K562 (cell line): ENCODE measurements at regions not wholly inside any gene's neighbourhood (a gene's known extent, or its start where the extent isn't known, plus 50 kb on each side); places are given as distances from the start of the nearest gene placed in this dataset.

Experiments used
- ATAC-seq: fragments of 200-7000 bp; cut with Tn5 transposase; 3 replicates; pipeline ENCODE4 v1.9.1; 2020; ENCODE audit warnings: moderate library complexity
- BruUV-seq: library from RNA; stranded (reverse); fragments of 400-500 nt; replicated peaks from 2 replicates; lab custom pipeline; 2021; lab: Mats Ljungman, UMichigan
- CTCF ChIA-PET: fragments of 300-600 bp; formaldehyde crosslinking; extraction: SDS; loops from one replicate; lab custom pipeline; 2021; ENCODE audit warnings: low intra/inter-chr PET ratio; lab: Yijun Ruan, JAX
- POLR2A ChIA-PET: fragments of 300-600, 350-650 bp; sonication (Branson Sonifier 250); formaldehyde crosslinking; extraction: SDS; loops from one replicate; lab custom pipeline; 2021; ENCODE audit warnings: antibody characterized with exemption, inconsistent platforms; lab: Yijun Ruan, JAX
- DNase-seq, 4 experiments: peaks; one replicate each; pipeline versions ENCODE4 v3.0.0 to v3.0.0-alpha.2; 2011 to 2018; ENCODE audit warnings: low spot score in 3 of 4, mixed read lengths in 3 of 4; ENCODE audit errors: extremely low read depth in 1 of 4
- FAIRE-seq: peaks from 2 replicates; lab custom pipeline; 2011; peaks lifted over from hg19 to GRCh38; lab: Jason Lieb, UNC
- H2AFZ ChIP-seq: 2 replicates; pipeline ENCODE4 v1.6.0; 2011; ENCODE audit warnings: low read depth, low read length, control low read depth, inconsistent platforms
- H3K27ac ChIP-seq: fragments of 200-600 bp; 3 replicates; pipeline ENCODE4 v1.8.0; 2011; ENCODE audit warnings: low read depth, mild to moderate bottlenecking, control low read depth, inconsistent platforms, low read length, moderate library complexity, mixed read lengths; ENCODE audit errors: extremely low read depth
- H3K27me3 ChIP-seq, 2 experiments: fragments of 300-600 bp in 1 of 2; 2 replicates in 1 of 2; 3 replicates in 1 of 2; pipeline versions ENCODE4 v1.6.0 to v1.8.0; 2011; ENCODE audit warnings: inconsistent platforms in 2 of 2, low read length in 2 of 2, mild to moderate bottlenecking in 1 of 2, mixed read lengths in 1 of 2, moderate library complexity in 1 of 2; ENCODE audit not compliant: control insufficient read depth in 2 of 2, insufficient read depth in 2 of 2
- H3K36me3 ChIP-seq: fragments of 300-600 bp; 3 replicates; pipeline ENCODE4 v1.8.0; 2011; ENCODE audit warnings: mild to moderate bottlenecking, low read length, inconsistent platforms; ENCODE audit not compliant: control insufficient read depth, insufficient read depth
- H3K4me1 ChIP-seq, 2 experiments: fragments of 200-600 bp in 1 of 2; replicated peaks in 1 of 2; 2 replicates in 1 of 2; 3 replicates in 1 of 2; pipeline versions ENCODE4 v1.5.1 to v1.8.0; 2011; ENCODE audit warnings: inconsistent platforms in 2 of 2, low read length in 2 of 2, mild to moderate bottlenecking in 1 of 2, mixed read lengths in 1 of 2, moderate library complexity in 1 of 2; ENCODE audit not compliant: control insufficient read depth in 2 of 2, insufficient read depth in 2 of 2
- H3K4me2 ChIP-seq: 2 replicates; pipeline ENCODE4 v1.6.1; 2011; ENCODE audit warnings: low read length, control low read depth, inconsistent platforms, mixed read lengths; ENCODE audit not compliant: insufficient read depth
- H3K4me3 ChIP-seq: fragments of 200-600 bp; sonication (generic), shearing (Covaris generic); 2 replicates; pipeline ENCODE4 v1.5.1; 2016; ENCODE audit warnings: control low read depth, inconsistent platforms
- H3K79me2 ChIP-seq: fragments of 200-600 bp; 3 replicates; pipeline ENCODE4 v1.8.0; 2011; ENCODE audit warnings: low read length, inconsistent platforms; ENCODE audit not compliant: control insufficient read depth, insufficient read depth
- H3K9ac ChIP-seq, 2 experiments: 2 replicates each; pipeline versions ENCODE4 v1.6.0 to v1.6.1; 2011; ENCODE audit warnings: low read depth in 2 of 2, low read length in 2 of 2, control low read depth in 1 of 2, inconsistent platforms in 1 of 2, mild to moderate bottlenecking in 1 of 2, mixed read lengths in 1 of 2; ENCODE audit not compliant: insufficient read depth in 1 of 2
- H3K9me1 ChIP-seq: one replicate; pipeline ENCODE4 v1.6.0; 2011; ENCODE audit warnings: inconsistent platforms, mild to moderate bottlenecking, low read length, moderate library complexity; ENCODE audit not compliant: control insufficient read depth, insufficient read depth
- H3K9me3 ChIP-seq: replicated peaks from 2 replicates; pipeline ENCODE4 v1.5.1; 2011; ENCODE audit warnings: low read depth, low read length, inconsistent platforms; ENCODE audit not compliant: control insufficient read depth, insufficient read depth
- H4K20me1 ChIP-seq: replicated peaks from 2 replicates; pipeline ENCODE4 v1.6.1; 2011; ENCODE audit warnings: low read length, inconsistent platforms, mixed read lengths; ENCODE audit not compliant: control insufficient read depth, insufficient read depth
- FOXA3 ChIP-seq, 2 experiments: fragments of 450-650 bp in 1 of 2; sonication (generic) in 1 of 2; formaldehyde crosslinking; IDR thresholded peaks in 1 of 2; conservative IDR thresholded peaks in 1 of 2; 2 replicates each; pipeline versions ENCODE4 v1.4.0 to v1.8.0; 2020 to 2022; ENCODE audit warnings: mild to moderate bottlenecking in 2 of 2, missing genetic modification reagents in 1 of 2
- FOXJ3 ChIP-seq: sonication (generic); formaldehyde crosslinking; IDR thresholded peaks from 2 replicates; pipeline ENCODE4 v1.4.0; 2020; ENCODE audit warnings: mild to moderate bottlenecking, missing genetic modification reagents
- GTF2F1 ChIP-seq: IDR thresholded peaks from 2 replicates; pipeline ENCODE4 v1.6.1; 2011; ENCODE audit warnings: low read depth, low read length, improper control_type of control experiment
- HMGN3 ChIP-seq: IDR thresholded peaks from 2 replicates; pipeline ENCODE4 v1.6.1; 2011; ENCODE audit warnings: borderline replicate concordance, low read depth, mild to moderate bottlenecking, mixed read lengths, low read length; ENCODE audit not compliant: insufficient read length; ENCODE audit errors: extremely low read depth
- KLF10 ChIP-seq: fragments of 250-450 bp; sonication (Bioruptor Pico); IDR thresholded peaks from 2 replicates; pipeline ENCODE4 v1.6.1; 2021; ENCODE audit warnings: matching md5 sums
- MTF1 ChIP-seq: fragments of 250-450 bp; sonication (Bioruptor Pico); IDR thresholded peaks from 2 replicates; pipeline ENCODE4 v1.9.0; 2021; ENCODE audit warnings: moderate library complexity, mild to moderate bottlenecking, inconsistent platforms, borderline replicate concordance
- MYBL2 ChIP-seq, 2 experiments: fragments of 450-650 bp in 1 of 2; sonication (generic) in 1 of 2; formaldehyde crosslinking in 1 of 2; IDR thresholded peaks; 2 replicates each; pipeline versions ENCODE4 v1.6.1 to v1.8.1; 2017 to 2022; ENCODE audit warnings: borderline replicate concordance in 1 of 2, inconsistent platforms in 1 of 2, low read depth in 1 of 2, mild to moderate bottlenecking in 1 of 2, missing genetic modification reagents in 1 of 2, moderate library complexity in 1 of 2
- RB1 ChIP-seq: fragments of 450-650 bp; IDR thresholded peaks from 2 replicates; pipeline ENCODE4 v1.6.1; 2017; ENCODE audit warnings: low read depth, mild to moderate bottlenecking
- SMARCA5 ChIP-seq: fragments of 450-650 bp; IDR thresholded peaks from 2 replicates; pipeline ENCODE4 v1.6.1; 2016
- SNAPC5 ChIP-seq: fragments of 250-450 bp; sonication (Bioruptor Pico); IDR thresholded peaks from 2 replicates; pipeline ENCODE4 v1.8.0; 2021; ENCODE audit warnings: moderate library complexity, mild to moderate bottlenecking, inconsistent platforms
- SNIP1 ChIP-seq: fragments of 450-650 bp; IDR thresholded peaks from 2 replicates; pipeline ENCODE4 v1.7.1; 2017; ENCODE audit warnings: low read depth, mild to moderate bottlenecking
- TAF15 ChIP-seq: fragments of 200-400 bp; formaldehyde crosslinking; IDR thresholded peaks from 2 replicates; pipeline ENCODE4 v1.6.1; 2017; ENCODE audit warnings: mild to moderate bottlenecking, low read depth, low read length, moderate library complexity
- TCF7 ChIP-seq: sonication (generic); IDR thresholded peaks from 2 replicates; pipeline ENCODE4 v1.6.1; 2016; ENCODE audit warnings: antibody characterized with exemption, borderline replicate concordance
- TRIM25 ChIP-seq: fragments of 450-650 bp; IDR thresholded peaks from 2 replicates; pipeline ENCODE4 v1.7.0; 2016; ENCODE audit warnings: borderline replicate concordance
- ZNF347 ChIP-seq: fragments of 450-650 bp; formaldehyde crosslinking; IDR thresholded peaks from 2 replicates; pipeline ENCODE4 v1.4.0; 2020; ENCODE audit warnings: low read depth, mild to moderate bottlenecking, moderate library complexity
- ZNF408 ChIP-seq: fragments of 250-450 bp; sonication (Bioruptor Pico); IDR thresholded peaks from 2 replicates; pipeline ENCODE4 v1.4.0; 2020; ENCODE audit warnings: low read depth, mild to moderate bottlenecking, moderate library complexity
- WGBS: fragments of 100-300 bp; shearing (Covaris generic); methylation state at CpG from one replicate; pipeline ENCODE4 v1.1.6; 2016; ENCODE audit warnings: low coverage, mixed read lengths; ENCODE audit not compliant: insufficient coverage; ENCODE audit errors: missing lambda C conversion rate; 5-methylcytosine and 5-hydroxymethylcytosine counted together
- in situ Hi-C: fragments of 300-500 bp; cut with MboI; formaldehyde crosslinking; loops from 4 replicates; pipeline ENCODE4 v1.15.0; 2018; ENCODE audit warnings: inconsistent platforms, mixed read lengths
- intact Hi-C: fragments of 100-400 bp; cut with micrococcal nuclease; formaldehyde crosslinking; loops from 2 replicates; pipeline ENCODE4 v1.14.2; 2022
- TF ChIP-seq, protein P1 (sequence below): fragments of 200-800 bp; sonication (Bioruptor generic); IDR thresholded peaks from 2 replicates; pipeline ENCODE4 v1.6.1; 2016; ENCODE audit warnings: missing genetic modification characterization, missing compliant biosample characterization

GRCh38 chr15:55110446-55110845, 86.3 kb downstream of the RSL24D1 start:
- no TSS peak for BruUV-seq
- POLR2A ChIA-PET = no interaction called here
- no peak for FAIRE-seq
- no peak for TF ChIP-seq MTF1 (CRISPR knock-in tag)
- TF ChIP-seq FOXA3 (CRISPR knock-in tag; conservative IDR thresholded peaks at IDR 0.05 in 1 of 2, IDR thresholded peaks at IDR 0.05 in 1 of 2) = no peak
- no peak for TF ChIP-seq SNIP1
- TF ChIP-seq ZNF347 (CRISPR knock-in tag) = no peak
- TF ChIP-seq, protein P1, sequence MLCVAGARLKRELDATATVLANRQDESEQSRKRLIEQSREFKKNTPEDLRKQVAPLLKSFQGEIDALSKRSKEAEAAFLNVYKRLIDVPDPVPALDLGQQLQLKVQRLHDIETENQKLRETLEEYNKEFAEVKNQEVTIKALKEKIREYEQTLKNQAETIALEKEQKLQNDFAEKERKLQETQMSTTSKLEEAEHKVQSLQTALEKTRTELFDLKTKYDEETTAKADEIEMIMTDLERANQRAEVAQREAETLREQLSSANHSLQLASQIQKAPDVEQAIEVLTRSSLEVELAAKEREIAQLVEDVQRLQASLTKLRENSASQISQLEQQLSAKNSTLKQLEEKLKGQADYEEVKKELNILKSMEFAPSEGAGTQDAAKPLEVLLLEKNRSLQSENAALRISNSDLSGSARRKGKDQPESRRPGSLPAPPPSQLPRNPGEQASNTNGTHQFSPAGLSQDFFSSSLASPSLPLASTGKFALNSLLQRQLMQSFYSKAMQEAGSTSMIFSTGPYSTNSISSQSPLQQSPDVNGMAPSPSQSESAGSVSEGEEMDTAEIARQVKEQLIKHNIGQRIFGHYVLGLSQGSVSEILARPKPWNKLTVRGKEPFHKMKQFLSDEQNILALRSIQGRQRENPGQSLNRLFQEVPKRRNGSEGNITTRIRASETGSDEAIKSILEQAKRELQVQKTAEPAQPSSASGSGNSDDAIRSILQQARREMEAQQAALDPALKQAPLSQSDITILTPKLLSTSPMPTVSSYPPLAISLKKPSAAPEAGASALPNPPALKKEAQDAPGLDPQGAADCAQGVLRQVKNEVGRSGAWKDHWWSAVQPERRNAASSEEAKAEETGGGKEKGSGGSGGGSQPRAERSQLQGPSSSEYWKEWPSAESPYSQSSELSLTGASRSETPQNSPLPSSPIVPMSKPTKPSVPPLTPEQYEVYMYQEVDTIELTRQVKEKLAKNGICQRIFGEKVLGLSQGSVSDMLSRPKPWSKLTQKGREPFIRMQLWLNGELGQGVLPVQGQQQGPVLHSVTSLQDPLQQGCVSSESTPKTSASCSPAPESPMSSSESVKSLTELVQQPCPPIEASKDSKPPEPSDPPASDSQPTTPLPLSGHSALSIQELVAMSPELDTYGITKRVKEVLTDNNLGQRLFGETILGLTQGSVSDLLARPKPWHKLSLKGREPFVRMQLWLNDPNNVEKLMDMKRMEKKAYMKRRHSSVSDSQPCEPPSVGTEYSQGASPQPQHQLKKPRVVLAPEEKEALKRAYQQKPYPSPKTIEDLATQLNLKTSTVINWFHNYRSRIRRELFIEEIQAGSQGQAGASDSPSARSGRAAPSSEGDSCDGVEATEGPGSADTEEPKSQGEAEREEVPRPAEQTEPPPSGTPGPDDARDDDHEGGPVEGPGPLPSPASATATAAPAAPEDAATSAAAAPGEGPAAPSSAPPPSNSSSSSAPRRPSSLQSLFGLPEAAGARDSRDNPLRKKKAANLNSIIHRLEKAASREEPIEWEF (CRISPR knock-in tag) = no peak
- TF ChIP-seq SMARCA5 = no peak
- no peak for TF ChIP-seq ZNF408 (CRISPR knock-in tag)
- no peak for TF ChIP-seq HMGN3
- TF ChIP-seq TRIM25 = no peak
- TF ChIP-seq FOXJ3 (CRISPR knock-in tag) = no peak
- TF ChIP-seq MYBL2 (IDR thresholded peaks at IDR 0.05; ENCODE audit: low read depth) = no peak
- TF ChIP-seq MYBL2 (CRISPR knock-in tag; IDR thresholded peaks at IDR 0.05; ENCODE audit: borderline replicate concordance) = no peak
- no peak for TF ChIP-seq SNAPC5 (CRISPR knock-in tag)
- TF ChIP-seq KLF10 (CRISPR knock-in tag) = no peak
- TF ChIP-seq TCF7 = no peak
- TF ChIP-seq TAF15 = no peak
- TF ChIP-seq GTF2F1 = no peak
- no peak for TF ChIP-seq RB1
- WGBS = 0% methylated on average over 3 of the region's 3 CpGs
- H3K9me1 ChIP-seq = no peaks in the 10 kb centered on the region
- no peak for DNase-seq
- no peaks in the 10 kb centered on the region for H4K20me1 ChIP-seq
- ATAC-seq = peak; percentile 61
- no peak overlapping the region for H3K4me3 ChIP-seq
- intact Hi-C loops (no loop called here), in situ Hi-C loops (no loop called here)
- H3K9me3 ChIP-seq = no peaks in the 10 kb centered on the region
- no peak overlapping the region for H3K4me2 ChIP-seq
- H3K79me2 ChIP-seq = no peaks in the 10 kb centered on the region
- H3K27me3 ChIP-seq = no peaks in the 10 kb centered on the region
- no peak overlapping the region for H3K9ac ChIP-seq
- peaks cover 0 to 8% of the 10 kb centered on the region in 2 experiments; a peak in 2 of 5 replicates for H3K4me1 ChIP-seq
- no peaks in the 10 kb centered on the region for H3K36me3 ChIP-seq
- no peak overlapping the region for H3K27ac ChIP-seq
- H2AFZ ChIP-seq = 0 out of 2 replicates have a peak overlapping the region, but pooled peaks have one; percentile 15
- CTCF ChIA-PET = no interaction called here
